SK-MEL-5 (cell line): ENCODE measurements at regions not wholly inside any gene's neighbourhood (a gene's known extent, or its start where the extent isn't known, plus 50 kb on each side); places are given as distances from the start of the nearest gene placed in this dataset.
"Not testable (repeated sequence)": the region's sequence is repeated elsewhere in the genome, so short reads cannot be mapped to it uniquely, and the experiment has no call there.

ENCODE experiments used
- DNase-seq: peaks from one replicate; pipeline ENCODE4 v3.0.0-alpha.2; 2016; ENCODE audit warnings: low read depth, low spot score
- in situ Hi-C: cut with HindIII; loops from 2 replicates; pipeline ENCODE4 v1.10.0; 2016; ENCODE audit warnings: low sequenced_read_pairs, high pct_unique_total_duplicates, low pct_unique_long_range_greater_than_20kb

DNA sequence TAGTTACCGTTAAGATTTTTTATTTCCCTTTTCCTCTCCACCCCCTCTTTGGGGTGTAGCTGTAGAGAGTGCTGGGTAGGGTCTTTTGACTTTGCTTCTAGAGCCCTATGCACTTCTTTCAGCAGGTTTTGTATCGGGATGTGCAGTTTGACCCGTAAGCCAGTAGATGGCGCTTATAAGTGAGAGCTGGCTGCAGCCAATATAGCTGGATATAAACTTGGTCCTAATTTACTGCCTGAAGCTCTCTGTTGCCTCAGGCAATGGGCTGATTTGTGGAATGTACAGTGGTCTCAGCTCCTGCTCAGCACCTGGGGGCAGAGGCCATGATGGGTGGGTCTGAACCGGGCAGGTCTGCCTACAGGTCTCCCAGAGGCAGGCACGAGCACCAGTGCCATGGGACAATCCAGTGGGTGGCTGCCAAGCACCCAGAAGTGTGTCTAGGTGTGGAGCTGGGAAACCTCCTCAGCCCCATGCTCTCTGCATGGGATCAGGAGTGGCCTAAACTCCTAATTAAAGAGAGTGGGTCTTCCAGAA is 146.5 kb downstream of the SPANXN1 start:
- DNase-seq = peak; percentile 45
- in situ Hi-C loops = no loop called here

DNA sequence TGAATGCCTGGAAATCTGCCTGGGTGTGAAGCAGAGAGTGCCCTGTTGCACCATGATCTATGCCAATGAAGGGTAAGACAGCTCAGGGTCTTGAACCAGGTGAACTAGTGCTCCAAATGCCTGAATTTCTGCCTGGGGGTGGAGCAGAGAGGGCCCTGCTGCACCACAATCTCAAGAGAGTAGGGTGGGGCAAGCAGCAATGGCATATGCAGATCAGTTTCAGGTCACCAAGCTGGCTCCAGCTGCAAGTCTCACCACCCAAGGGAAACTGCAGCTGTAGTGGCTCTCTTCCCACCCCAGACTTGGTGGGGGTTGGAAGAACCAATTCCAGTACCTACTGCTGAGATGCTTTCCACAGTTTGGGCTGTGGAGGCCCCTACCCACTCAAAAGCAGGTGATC is 147.0 kb downstream of the SPANXN1 start:
- DNase-seq = no peak
- in situ Hi-C loops = no loop called here

DNA sequence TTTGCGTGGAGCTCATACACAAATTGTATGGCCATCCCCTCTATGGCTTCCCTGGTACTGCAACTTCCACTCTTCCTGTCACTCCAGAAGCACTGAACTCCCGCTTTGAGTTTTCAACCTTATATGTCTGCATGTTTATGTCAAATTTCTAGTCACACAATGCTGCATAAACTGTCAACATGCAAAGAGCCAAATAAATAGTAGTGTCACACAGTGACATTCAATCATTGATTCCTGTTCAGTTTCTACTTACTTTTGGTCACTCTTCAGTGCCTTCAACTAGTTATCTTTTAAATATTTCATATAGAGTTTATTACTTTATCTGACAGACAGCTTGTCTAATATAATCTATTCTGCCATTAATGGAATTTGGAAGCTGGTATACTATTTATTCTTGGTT is 149.3 kb downstream of the SPANXN1 start:
- DNase-seq = no peak
- in situ Hi-C loops = no loop called here

DNA sequence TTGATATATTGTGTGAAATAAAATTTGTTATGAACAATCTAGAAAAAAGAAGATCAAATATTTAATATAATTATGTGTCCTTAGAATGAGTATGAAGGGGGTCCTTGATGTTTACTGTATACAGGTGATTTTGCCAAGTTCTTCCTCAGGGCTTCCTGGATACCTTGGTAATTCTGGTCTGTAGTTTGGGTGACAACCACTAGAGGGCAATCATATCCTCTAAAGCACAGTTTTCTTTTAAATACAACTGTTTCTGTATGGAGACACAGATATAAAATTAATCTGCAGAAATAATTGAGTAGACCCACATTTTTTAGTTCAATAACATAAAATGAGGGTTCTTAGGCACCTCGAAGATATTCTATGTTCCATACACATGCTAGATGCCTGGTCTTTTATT is 157.7 kb downstream of the SPANXN1 start:
- DNase-seq = peak; percentile 53

DNA sequence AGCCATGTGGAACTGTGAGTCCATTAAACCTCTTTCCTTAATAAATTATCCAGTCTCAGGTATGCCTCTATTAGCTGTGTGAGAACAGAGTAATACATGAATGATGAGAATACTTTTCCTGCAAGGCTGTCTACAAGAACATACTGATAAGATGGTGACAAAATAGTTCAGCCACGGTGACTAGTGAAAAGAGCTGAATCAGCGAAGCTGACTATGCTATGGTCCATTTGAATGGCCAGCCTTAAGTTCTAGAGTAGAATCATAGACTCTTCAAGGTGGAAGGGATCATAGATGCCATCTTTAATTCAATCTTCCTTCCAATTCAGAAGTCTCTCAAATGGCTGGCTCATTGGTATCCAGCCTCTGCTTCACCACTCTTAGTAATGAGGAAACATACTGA is 163.3 kb downstream of the SPANXN1 start:
- in situ Hi-C loops = no loop called here
- DNase-seq = no peak

More for the DNA sequence above, 157.7 kb downstream of the SPANXN1 start:
- in situ Hi-C loops = no loop called here

GRCh38 chrX:145436211-145436610 is 188.9 kb downstream of the SPANXN1 start:
- in situ Hi-C loops, DNase-seq: not testable (repeated sequence)

- peak; percentile 5 for DNase-seq
- in situ Hi-C loops = no loop called here
Observed at GRCh38 chrX:145464650-145465049, 217.3 kb downstream of the SPANXN1 start.

GRCh38 chrX:145475725-145476124 is 228.4 kb downstream of the SPANXN1 start:
- no peak for DNase-seq
- in situ Hi-C loops = no loop called here

GRCh38 chrX:145484740-145485139 is 237.4 kb downstream of the SPANXN1 start:
- in situ Hi-C loops = no loop called here
- no peak for DNase-seq

DNA sequence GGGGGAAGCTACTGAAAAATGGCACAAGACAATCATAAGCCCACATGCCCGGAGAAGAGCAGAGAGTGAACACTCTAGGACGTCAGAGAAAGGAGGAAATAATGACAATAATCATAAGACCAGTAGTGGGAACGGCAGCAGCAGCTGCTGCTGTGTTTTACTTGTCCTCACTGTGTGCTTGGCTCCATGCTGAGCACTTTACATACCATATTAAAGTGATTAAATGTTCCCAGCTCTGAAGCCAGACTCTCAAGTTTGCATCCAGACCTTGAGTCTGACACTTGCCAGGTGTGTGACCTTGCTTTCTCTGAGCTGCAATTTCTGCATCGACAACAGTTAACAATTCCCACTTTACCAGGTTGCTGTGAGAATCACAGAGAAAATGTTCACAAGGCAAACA is 255.4 kb downstream of the SPANXN1 start:
- DNase-seq = no peak
- in situ Hi-C loops = no loop called here

- DNase-seq = no peak
- in situ Hi-C loops = no loop called here
Observed at GRCh38 chrX:145506214-145506613, 258.9 kb downstream of the SPANXN1 start.

GRCh38 chrX:145524931-145525330 is 277.6 kb downstream of the SPANXN1 start:
- in situ Hi-C loops = no loop called here
- DNase-seq = no peak

GRCh38 chrX:145532176-145532780 is 285.0 kb downstream of the SPANXN1 start:
- in situ Hi-C loops = no loop called here
- no peak for DNase-seq

GRCh38 chrX:145533534-145533933 is 284.1 kb upstream of the SLITRK2 start:
- in situ Hi-C loops = no loop called here
- no peak for DNase-seq

- DNase-seq = peak; percentile 48
- in situ Hi-C loops = no loop called here
Observed at GRCh38 chrX:145549496-145549895, 268.1 kb upstream of the SLITRK2 start.

DNA sequence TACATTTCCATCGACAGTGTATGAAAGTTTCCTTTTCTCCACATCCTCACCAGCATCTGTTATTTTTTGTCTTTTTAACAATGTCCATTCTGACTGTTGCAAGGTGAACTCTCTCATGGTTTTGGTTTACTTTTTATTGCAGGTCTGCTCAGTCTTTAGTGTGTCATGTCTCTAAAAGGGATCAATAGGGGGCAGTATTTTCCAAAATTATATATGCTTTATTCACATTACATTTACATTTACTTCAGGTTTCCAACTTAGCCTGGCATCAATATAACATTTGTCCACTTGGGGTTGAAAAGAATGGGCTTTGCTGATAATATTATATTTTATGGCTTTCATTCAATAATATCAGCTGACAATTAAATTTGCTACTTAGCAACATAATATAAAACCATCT is 265.0 kb upstream of the SLITRK2 start:
- in situ Hi-C loops = no loop called here
- peak; percentile 35 for DNase-seq

- in situ Hi-C loops = no loop called here
- DNase-seq = no peak
Observed at GRCh38 chrX:145553702-145554101, 263.9 kb upstream of the SLITRK2 start.

DNA sequence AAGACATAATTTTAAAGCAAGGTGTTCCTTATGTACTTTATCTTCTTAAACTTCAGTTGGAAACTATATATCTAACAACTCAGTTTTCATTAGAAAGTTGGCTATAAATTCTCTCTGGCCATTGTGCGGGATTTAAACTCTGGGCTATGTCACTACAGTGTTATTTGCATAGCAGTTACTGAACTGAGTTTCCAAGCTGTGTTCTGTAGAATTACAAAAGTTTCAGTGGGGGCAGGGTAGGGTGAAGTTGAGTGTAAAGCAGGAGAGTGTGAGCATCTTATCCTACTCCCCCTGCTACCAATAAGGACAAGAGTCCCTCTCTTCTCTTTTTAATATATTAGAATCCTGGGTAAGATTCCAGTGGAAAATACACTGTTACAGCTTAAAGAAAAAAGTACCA is 254.5 kb upstream of the SLITRK2 start:
- DNase-seq = no peak
- in situ Hi-C loops = no loop called here

- in situ Hi-C loops = no loop called here
- DNase-seq = peak; percentile 26
Observed at GRCh38 chrX:145609951-145610511, 207.6 kb upstream of the SLITRK2 start.
